Glutamatergic neuron (in vitro differentiated cells): ENCODE measurements at regions not wholly inside any gene's neighbourhood (a gene's known extent, or its start where the extent isn't known, plus 50 kb on each side); places are given as distances from the start of the nearest gene placed in this dataset.

Experiments used
- DNase-seq: peaks from one replicate; pipeline ENCODE4 v3.0.0; 2022
- H3K27ac Mint-ChIP-seq: one replicate; pipeline ENCODE4 v1.8.0; 2020; ENCODE audit warnings: mild to moderate bottlenecking, mixed read lengths, inconsistent platforms; ENCODE audit not compliant: unreplicated experiment
- H3K27me3 Mint-ChIP-seq: one replicate; pipeline ENCODE4 v1.8.0; 2020; ENCODE audit warnings: mild to moderate bottlenecking, moderate library complexity, mixed read lengths, inconsistent platforms; ENCODE audit not compliant: unreplicated experiment
- H3K36me3 Mint-ChIP-seq: one replicate; pipeline ENCODE4 v1.8.0; 2020; ENCODE audit warnings: mild to moderate bottlenecking, mixed read lengths, inconsistent platforms; ENCODE audit not compliant: unreplicated experiment
- H3K4me1 Mint-ChIP-seq: one replicate; pipeline ENCODE4 v1.8.0; 2020; ENCODE audit warnings: mild to moderate bottlenecking, low read depth, mixed read lengths, inconsistent platforms; ENCODE audit not compliant: unreplicated experiment
- H3K4me3 Mint-ChIP-seq: one replicate; pipeline ENCODE4 v1.8.0; 2020; ENCODE audit warnings: mild to moderate bottlenecking, mixed read lengths, inconsistent platforms; ENCODE audit not compliant: unreplicated experiment
- H3K9me3 Mint-ChIP-seq: one replicate; pipeline ENCODE4 v1.8.0; 2020; ENCODE audit warnings: mild to moderate bottlenecking, moderate library complexity, mixed read lengths, inconsistent platforms; ENCODE audit not compliant: unreplicated experiment
- CTCF ChIP-seq: fragments of 200-600 bp; sonication (generic); IDR thresholded peaks from one replicate; pipeline ENCODE4 v1.5.0; 2021; ENCODE audit not compliant: partially characterized antibody, unreplicated experiment

GRCh38 chr12:24121911-24122310 lies 172.4 kb upstream of the SOX5 start:
- Mint-ChIP-seq H3K27me3 (no peaks in the 10 kb centered on the region), H3K36me3 (no peaks in the 10 kb centered on the region), H3K4me1 (peaks cover 1% of the 10 kb centered on the region), H3K4me3 (no peak overlapping the region), H3K9me3 (no peaks in the 10 kb centered on the region), H3K27ac (no peak overlapping the region)
- no peak for DNase-seq
- TF ChIP-seq CTCF: no peak

- H3K4me1 Mint-ChIP-seq: peaks cover 1% of the 10 kb centered on the region
- no peaks in the 10 kb centered on the region for H3K27me3 Mint-ChIP-seq
- no peak overlapping the region for H3K27ac Mint-ChIP-seq
- H3K9me3 Mint-ChIP-seq: no peaks in the 10 kb centered on the region
- no peak for DNase-seq
- H3K4me3 Mint-ChIP-seq: no peak overlapping the region
- H3K36me3 Mint-ChIP-seq: no peaks in the 10 kb centered on the region
- no peak for TF ChIP-seq CTCF
These were observed 169.2 kb upstream of the SOX5 start for GRCh38 chr12:24118668-24119067.

GRCh38 chr12:24116548-24116947 lies 167.1 kb upstream of the SOX5 start:
- no peak overlapping the region for H3K27ac Mint-ChIP-seq
- H3K4me1 Mint-ChIP-seq: peaks cover 1% of the 10 kb centered on the region
- no peaks in the 10 kb centered on the region for H3K9me3 Mint-ChIP-seq
- H3K4me3 Mint-ChIP-seq: no peak overlapping the region
- DNase-seq: no peak
- H3K36me3 Mint-ChIP-seq: no peaks in the 10 kb centered on the region
- no peak for TF ChIP-seq CTCF
- no peaks in the 10 kb centered on the region for H3K27me3 Mint-ChIP-seq

- H3K36me3 Mint-ChIP-seq: no peaks in the 10 kb centered on the region
- no peaks in the 10 kb centered on the region for H3K27me3 Mint-ChIP-seq
- no peaks in the 10 kb centered on the region for H3K9me3 Mint-ChIP-seq
- no peak overlapping the region for H3K4me3 Mint-ChIP-seq
- H3K27ac Mint-ChIP-seq: no peak overlapping the region
- no peak for DNase-seq
- H3K4me1 Mint-ChIP-seq: peaks cover 1% of the 10 kb centered on the region
- TF ChIP-seq CTCF: no peak
These were observed 164.2 kb upstream of the SOX5 start for GRCh38 chr12:24113701-24114100.

GRCh38 chr12:24111616-24112015 lies 162.1 kb upstream of the SOX5 start:
- no peaks in the 10 kb centered on the region for H3K36me3 Mint-ChIP-seq
- peaks cover 5% of the 10 kb centered on the region for H3K4me1 Mint-ChIP-seq
- H3K9me3 Mint-ChIP-seq: no peaks in the 10 kb centered on the region
- DNase-seq: no peak
- H3K27me3 Mint-ChIP-seq: no peaks in the 10 kb centered on the region
- no peak overlapping the region for H3K27ac Mint-ChIP-seq
- H3K4me3 Mint-ChIP-seq: no peak overlapping the region
- no peak for TF ChIP-seq CTCF
